GM23338 (cell line): ENCODE measurements at regions not wholly inside any gene's neighbourhood (a gene's known extent, or its start where the extent isn't known, plus 50 kb on each side); places are given as distances from the start of the nearest gene placed in this dataset.

Source experiments
- CREB1 ChIP-seq: fragments of 250-450 bp; sonication (Bioruptor Pico); IDR thresholded peaks from 2 replicates; pipeline ENCODE4 v1.5.0; 2020; ENCODE audit warnings: low read depth, mild to moderate bottlenecking, moderate library complexity
- ETS1 ChIP-seq: IDR thresholded peaks from 2 replicates; pipeline ENCODE4 v1.6.1; 2016; ENCODE audit warnings: antibody characterized with exemption
- EZH2 ChIP-seq: fragments of 200-600 bp; sonication (generic); IDR thresholded peaks from one replicate; pipeline ENCODE4 v1.8.0; 2017; ENCODE audit warnings: antibody characterized with exemption, mild to moderate bottlenecking, low read depth; ENCODE audit not compliant: unreplicated experiment
- EZH2phosphoT487 ChIP-seq: fragments of 200-600 bp; sonication (generic); IDR thresholded peaks from one replicate; pipeline ENCODE4 v1.8.1; 2018; ENCODE audit warnings: antibody characterized with exemption; ENCODE audit not compliant: unreplicated experiment
- JUNB ChIP-seq: IDR thresholded peaks from one replicate; pipeline ENCODE4 v1.6.1; 2016; ENCODE audit warnings: antibody characterized with exemption; ENCODE audit not compliant: unreplicated experiment
- NANOG ChIP-seq: IDR thresholded peaks from 2 replicates; pipeline ENCODE4 v1.6.1; 2016; ENCODE audit warnings: antibody characterized with exemption, borderline replicate concordance
- POLR2AphosphoS5 ChIP-seq: IDR thresholded peaks from 2 replicates; pipeline ENCODE4 v1.6.1; 2016; ENCODE audit warnings: antibody characterized with exemption, low read depth
- REST ChIP-seq: IDR thresholded peaks from one replicate; pipeline ENCODE4 v1.6.1; 2018; ENCODE audit warnings: antibody characterized with exemption; ENCODE audit not compliant: unreplicated experiment
- STAT1 ChIP-seq: IDR thresholded peaks from one replicate; pipeline ENCODE4 v1.6.1; 2016; ENCODE audit warnings: antibody characterized with exemption; ENCODE audit not compliant: unreplicated experiment
- ZNF114 ChIP-seq: fragments of 250-450 bp; sonication (Bioruptor Pico); IDR thresholded peaks from 2 replicates; pipeline ENCODE4 v1.5.0; 2020; ENCODE audit warnings: mild to moderate bottlenecking, moderate library complexity
- ZNF331 ChIP-seq: fragments of 250-450 bp; sonication (Bioruptor Pico); IDR thresholded peaks from 2 replicates; pipeline ENCODE4 v1.5.0; 2020; ENCODE audit warnings: low read depth, mild to moderate bottlenecking, moderate library complexity
- ZNF462 ChIP-seq: fragments of 250-450 bp; sonication (Bioruptor Pico); IDR thresholded peaks from 2 replicates; pipeline ENCODE4 v1.5.0; 2020; ENCODE audit warnings: mild to moderate bottlenecking, moderate library complexity
- TF ChIP-seq, protein P1 (sequence below), 2 experiments: fragments of 200-600 bp in 1 of 2; sonication (generic) in 1 of 2; conservative IDR thresholded peaks; 2 replicates each; pipeline versions ENCODE4 v1.5.1 to v1.6.1; 2016 to 2017; ENCODE audit warnings: antibody characterized with exemption in 2 of 2, low read depth in 2 of 2, mild to moderate bottlenecking in 2 of 2, moderate library complexity in 1 of 2

- TF ChIP-seq, protein P1, sequence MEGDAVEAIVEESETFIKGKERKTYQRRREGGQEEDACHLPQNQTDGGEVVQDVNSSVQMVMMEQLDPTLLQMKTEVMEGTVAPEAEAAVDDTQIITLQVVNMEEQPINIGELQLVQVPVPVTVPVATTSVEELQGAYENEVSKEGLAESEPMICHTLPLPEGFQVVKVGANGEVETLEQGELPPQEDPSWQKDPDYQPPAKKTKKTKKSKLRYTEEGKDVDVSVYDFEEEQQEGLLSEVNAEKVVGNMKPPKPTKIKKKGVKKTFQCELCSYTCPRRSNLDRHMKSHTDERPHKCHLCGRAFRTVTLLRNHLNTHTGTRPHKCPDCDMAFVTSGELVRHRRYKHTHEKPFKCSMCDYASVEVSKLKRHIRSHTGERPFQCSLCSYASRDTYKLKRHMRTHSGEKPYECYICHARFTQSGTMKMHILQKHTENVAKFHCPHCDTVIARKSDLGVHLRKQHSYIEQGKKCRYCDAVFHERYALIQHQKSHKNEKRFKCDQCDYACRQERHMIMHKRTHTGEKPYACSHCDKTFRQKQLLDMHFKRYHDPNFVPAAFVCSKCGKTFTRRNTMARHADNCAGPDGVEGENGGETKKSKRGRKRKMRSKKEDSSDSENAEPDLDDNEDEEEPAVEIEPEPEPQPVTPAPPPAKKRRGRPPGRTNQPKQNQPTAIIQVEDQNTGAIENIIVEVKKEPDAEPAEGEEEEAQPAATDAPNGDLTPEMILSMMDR (conservative IDR thresholded peaks at IDR 0.05; ENCODE audit: low read depth in 2 of 2): no peak
- TF ChIP-seq REST (no peak), POLR2AphosphoS5 (no peak), EZH2 (no peak), EZH2phosphoT487 (no peak), CREB1 (CRISPR knock-in tag) (no peak), JUNB (no peak), STAT1 (no peak), ZNF114 (CRISPR knock-in tag) (no peak), ETS1 (no peak), NANOG (no peak), ZNF331 (CRISPR knock-in tag) (no peak), ZNF462 (CRISPR knock-in tag) (no peak)
Observed at GRCh38 chr5:89218364-89218763, 335.4 kb upstream of the MEF2C start.
